ENCODE measurements at regions not wholly inside any gene's neighbourhood (a gene's known extent, or its start where the extent isn't known, plus 50 kb on each side); places are given as distances from the start of the nearest gene placed in this dataset.

DNA sequence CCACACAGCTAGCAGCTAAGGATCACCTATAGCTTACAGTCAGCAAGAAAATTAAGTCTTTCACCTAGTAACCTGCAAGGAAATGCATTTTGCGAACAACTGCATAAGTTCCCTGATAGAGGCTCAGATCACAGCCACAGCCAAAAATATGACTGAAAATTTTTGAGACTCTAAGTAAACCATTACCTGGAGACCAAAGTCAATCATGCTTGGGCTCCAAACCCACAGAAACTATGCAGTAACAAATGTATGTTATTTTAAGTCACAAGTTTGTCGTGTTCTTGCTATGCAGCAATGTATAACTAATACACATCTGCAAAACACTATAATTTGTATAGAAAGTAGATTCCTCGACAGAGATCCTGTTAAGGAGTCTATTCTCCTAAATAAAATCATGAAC is 1025.7 kb upstream of the RAG2 start:
- DNase-seq (ENCODE audit: low read depth) (no peak), FAIRE-seq (no peak)
- no peaks in the 10 kb centered on the region for H3K36me3 ChIP-seq (ENCODE audit: control insufficient read depth, insufficient read depth, low read length)

DNA sequence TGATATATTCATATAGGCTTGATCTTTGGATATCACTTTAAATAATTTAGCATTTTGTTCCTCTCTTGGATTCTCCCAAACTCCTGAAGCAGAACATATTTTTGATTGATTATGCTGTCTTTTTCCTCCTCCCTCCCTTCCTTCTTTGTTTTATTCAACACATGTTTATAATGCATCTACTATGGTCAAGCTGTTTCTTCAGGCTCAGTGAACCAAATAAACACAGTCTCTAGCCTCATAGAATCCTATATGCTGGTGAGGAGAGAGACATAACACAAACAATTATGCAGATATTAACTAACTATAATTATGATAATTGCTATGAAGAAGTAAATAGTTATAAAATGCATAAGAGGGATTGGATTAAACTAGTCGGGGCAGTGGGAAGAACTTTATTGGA is 1023.6 kb upstream of the RAG2 start:
- no peak for FAIRE-seq
- DNase-seq (ENCODE audit: low read depth), result no peak
- Histone ChIP-seq H3K27me3 (ENCODE audit: control insufficient read depth, insufficient read depth, low read length) (no peaks in the 10 kb centered on the region), H3K4me3 (ENCODE audit: low read depth, low read length) (no peak overlapping the region), H3K36me3 (ENCODE audit: control insufficient read depth, insufficient read depth, low read length) (no peaks in the 10 kb centered on the region)
- TF ChIP-seq, protein P1, sequence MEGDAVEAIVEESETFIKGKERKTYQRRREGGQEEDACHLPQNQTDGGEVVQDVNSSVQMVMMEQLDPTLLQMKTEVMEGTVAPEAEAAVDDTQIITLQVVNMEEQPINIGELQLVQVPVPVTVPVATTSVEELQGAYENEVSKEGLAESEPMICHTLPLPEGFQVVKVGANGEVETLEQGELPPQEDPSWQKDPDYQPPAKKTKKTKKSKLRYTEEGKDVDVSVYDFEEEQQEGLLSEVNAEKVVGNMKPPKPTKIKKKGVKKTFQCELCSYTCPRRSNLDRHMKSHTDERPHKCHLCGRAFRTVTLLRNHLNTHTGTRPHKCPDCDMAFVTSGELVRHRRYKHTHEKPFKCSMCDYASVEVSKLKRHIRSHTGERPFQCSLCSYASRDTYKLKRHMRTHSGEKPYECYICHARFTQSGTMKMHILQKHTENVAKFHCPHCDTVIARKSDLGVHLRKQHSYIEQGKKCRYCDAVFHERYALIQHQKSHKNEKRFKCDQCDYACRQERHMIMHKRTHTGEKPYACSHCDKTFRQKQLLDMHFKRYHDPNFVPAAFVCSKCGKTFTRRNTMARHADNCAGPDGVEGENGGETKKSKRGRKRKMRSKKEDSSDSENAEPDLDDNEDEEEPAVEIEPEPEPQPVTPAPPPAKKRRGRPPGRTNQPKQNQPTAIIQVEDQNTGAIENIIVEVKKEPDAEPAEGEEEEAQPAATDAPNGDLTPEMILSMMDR (IDR thresholded peaks at IDR 0.05; ENCODE audit: insufficient read depth, low read length, severe bottlenecking), result no peak

More for the DNA sequence above, 1025.7 kb upstream of the RAG2 start:
- TF ChIP-seq, protein P1 (IDR thresholded peaks at IDR 0.05; ENCODE audit: insufficient read depth, low read length, severe bottlenecking), result no peak
- no peaks in the 10 kb centered on the region for H3K27me3 ChIP-seq (ENCODE audit: control insufficient read depth, insufficient read depth, low read length)
- H3K4me3 ChIP-seq (ENCODE audit: low read depth, low read length), result no peak overlapping the region

DNA sequence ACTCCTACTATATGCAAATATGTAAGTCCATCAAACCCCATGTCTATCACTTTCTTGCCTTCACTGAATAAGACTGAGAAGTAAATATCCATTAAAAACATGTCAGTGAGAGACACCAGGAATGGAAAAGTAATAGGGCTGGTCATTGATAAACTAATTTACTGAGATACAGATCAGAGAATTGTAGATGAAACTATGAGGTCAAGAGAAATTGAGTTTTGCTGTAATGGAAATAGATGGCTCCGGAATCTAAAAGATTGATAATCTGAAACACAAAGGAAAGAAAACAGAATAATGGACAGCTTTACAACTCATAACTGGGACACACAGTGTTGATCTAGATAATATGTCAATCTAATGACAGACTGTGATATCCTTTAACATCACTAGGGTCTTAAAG is 1018.3 kb upstream of the RAG2 start:
- FAIRE-seq (no peak), DNase-seq (ENCODE audit: low read depth) (no peak)
- no peak overlapping the region for H3K4me3 ChIP-seq (ENCODE audit: low read depth, low read length)
- H3K36me3 ChIP-seq (ENCODE audit: control insufficient read depth, insufficient read depth, low read length), result no peaks in the 10 kb centered on the region
- TF ChIP-seq, protein P1 (IDR thresholded peaks at IDR 0.05; ENCODE audit: insufficient read depth, low read length, severe bottlenecking), result no peak
- no peaks in the 10 kb centered on the region for H3K27me3 ChIP-seq (ENCODE audit: control insufficient read depth, insufficient read depth, low read length)

DNA sequence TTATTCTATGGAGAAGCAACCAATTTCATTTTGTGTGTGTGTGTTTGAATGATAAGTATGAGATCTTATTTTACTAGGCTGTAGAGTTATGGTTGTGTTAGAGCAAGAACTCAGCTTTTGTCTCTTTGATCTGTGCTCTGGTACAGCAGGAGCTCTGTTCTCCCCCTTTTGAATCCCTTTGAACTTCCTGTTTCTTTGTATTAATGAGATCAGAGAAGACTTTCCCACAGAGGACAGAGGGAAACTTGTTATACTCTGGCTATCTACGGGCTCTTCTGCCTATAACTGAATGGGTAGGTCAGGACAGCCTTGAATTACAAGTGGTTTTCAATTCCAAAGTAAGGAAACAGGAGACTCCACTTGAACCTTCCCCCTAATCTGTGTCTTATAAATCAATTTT is 1015.0 kb upstream of the RAG2 start:
- H3K4me3 ChIP-seq (ENCODE audit: low read depth, low read length), result no peak overlapping the region
- FAIRE-seq, result no peak
- DNase-seq (ENCODE audit: low read depth), result no peak
- TF ChIP-seq, protein P1 (IDR thresholded peaks at IDR 0.05; ENCODE audit: insufficient read depth, low read length, severe bottlenecking), result no peak
- H3K27me3 ChIP-seq (ENCODE audit: control insufficient read depth, insufficient read depth, low read length), result no peaks in the 10 kb centered on the region
- no peaks in the 10 kb centered on the region for H3K36me3 ChIP-seq (ENCODE audit: control insufficient read depth, insufficient read depth, low read length)

DNA sequence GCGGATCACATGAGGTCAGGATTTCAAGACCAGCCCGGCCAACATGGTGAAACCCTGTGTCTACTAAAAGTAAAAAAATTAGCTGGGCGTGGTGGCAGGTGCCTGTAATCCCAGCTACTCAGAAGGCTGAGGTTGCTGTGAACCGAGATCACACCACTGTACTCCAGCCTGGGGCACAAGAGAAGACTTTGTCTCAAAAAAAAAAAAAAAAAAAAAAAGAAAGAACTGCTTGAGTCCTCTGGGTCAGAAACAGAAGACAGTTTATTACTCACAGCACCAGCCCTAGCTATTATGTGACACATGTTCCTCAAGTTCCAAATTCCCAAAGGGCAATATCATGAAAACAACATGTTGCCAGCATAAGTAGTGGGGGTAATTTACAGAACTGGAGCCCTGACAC is 1014.1 kb upstream of the RAG2 start:
- no peak for DNase-seq (ENCODE audit: low read depth)
- Histone ChIP-seq H3K36me3 (ENCODE audit: control insufficient read depth, insufficient read depth, low read length) (no peaks in the 10 kb centered on the region), H3K4me3 (ENCODE audit: low read depth, low read length) (no peak overlapping the region), H3K27me3 (ENCODE audit: control insufficient read depth, insufficient read depth, low read length) (no peaks in the 10 kb centered on the region)
- FAIRE-seq, result no peak
- TF ChIP-seq, protein P1 (IDR thresholded peaks at IDR 0.05; ENCODE audit: insufficient read depth, low read length, severe bottlenecking), result no peak

DNA sequence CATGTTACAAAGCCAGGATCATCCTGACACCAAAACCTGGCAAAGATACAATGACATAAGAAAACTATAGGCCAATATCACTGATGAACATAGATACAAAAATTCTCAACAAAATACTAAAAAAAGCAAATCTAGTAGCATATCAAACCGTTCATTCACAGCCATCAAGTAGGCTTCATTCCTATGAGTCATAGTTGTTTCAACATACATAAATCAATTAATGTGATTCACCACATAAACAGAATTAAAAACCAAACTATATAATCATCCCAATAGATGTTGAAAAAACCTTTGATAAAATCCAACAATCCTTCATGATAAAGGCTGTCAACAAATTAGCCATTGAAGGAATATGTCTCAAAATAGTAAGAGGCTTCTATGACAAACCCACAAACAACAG is 1007.2 kb upstream of the RAG2 start:
- DNase-seq (ENCODE audit: low read depth), result peak; percentile 10
- no peak for FAIRE-seq

More for the DNA sequence above, 1007.2 kb upstream of the RAG2 start:
- Histone ChIP-seq H3K27me3 (ENCODE audit: control insufficient read depth, insufficient read depth, low read length) (no peaks in the 10 kb centered on the region), H3K36me3 (ENCODE audit: control insufficient read depth, insufficient read depth, low read length) (no peaks in the 10 kb centered on the region), H3K4me3 (ENCODE audit: low read depth, low read length) (no peak overlapping the region)
- TF ChIP-seq, protein P1 (IDR thresholded peaks at IDR 0.05; ENCODE audit: insufficient read depth, low read length, severe bottlenecking), result no peak

Data from bronchial epithelial cell (primary cell).